ENCODE measurements at regions not wholly inside any gene's neighbourhood (a gene's known extent, or its start where the extent isn't known, plus 50 kb on each side); places are given as distances from the start of the nearest gene placed in this dataset.
"Not testable (repeated sequence)": the region's sequence is repeated elsewhere in the genome, so short reads cannot be mapped to it uniquely, and the experiment has no call there.

GRCh38 chr1:146672608-146673007, 265.5 kb upstream of the NBPF12 start:
- DNase-seq; H3K36me3 ChIP-seq; H3K27me3 ChIP-seq; H3K4me3 ChIP-seq (replicated peaks in 1 of 3); H3K9me3 ChIP-seq; intact Hi-C loops (cut with DNase I); H3K4me1 ChIP-seq; H3K27ac ChIP-seq: not testable (repeated sequence)
- 83 to 88% methylated on average over 2 to 3 of the region's 7 CpGs for WGBS, 2 donors

- DNase-seq; H3K4me3 ChIP-seq (replicated peaks in 1 of 3); H3K4me1 ChIP-seq; H3K27me3 ChIP-seq; intact Hi-C loops (cut with DNase I); H3K27ac ChIP-seq; H3K9me3 ChIP-seq; H3K36me3 ChIP-seq: not testable (repeated sequence)
- 92 to 99% methylated on average over 5 to 6 of the region's 6 CpGs for WGBS, 2 donors
Measured at GRCh38 chr1:146671588-146671987, 266.5 kb upstream of the NBPF12 start.

GRCh38 chr1:146670832-146671566, 267.1 kb upstream of the NBPF12 start:
- intact Hi-C loops (cut with DNase I); H3K9me3 ChIP-seq; H3K4me1 ChIP-seq; H3K36me3 ChIP-seq; H3K27me3 ChIP-seq; H3K4me3 ChIP-seq (replicated peaks in 1 of 3); H3K27ac ChIP-seq: not testable (repeated sequence)
- WGBS, 2 donors: 69 to 71% methylated on average over 7 of the region's 10 CpGs
- DNase-seq: peak in 1 of 2 donors; percentile 2

- H3K27ac ChIP-seq; H3K27me3 ChIP-seq; H3K9me3 ChIP-seq; H3K4me3 ChIP-seq (replicated peaks in 1 of 3); H3K4me1 ChIP-seq; DNase-seq; intact Hi-C loops (cut with DNase I); H3K36me3 ChIP-seq: not testable (repeated sequence)
- WGBS, 2 donors: no CpG with 5 or more reads among the region's 1 CpG
Measured at GRCh38 chr1:146666275-146666674, 271.8 kb upstream of the NBPF12 start.

GRCh38 chr1:146660242-146660641, 277.9 kb upstream of the NBPF12 start:
- H3K4me1 ChIP-seq; H3K27ac ChIP-seq; H3K4me3 ChIP-seq (replicated peaks in 1 of 3); H3K36me3 ChIP-seq; H3K9me3 ChIP-seq; intact Hi-C loops (cut with DNase I); H3K27me3 ChIP-seq; DNase-seq: not testable (repeated sequence)
- 90 to 93% methylated on average over 3 to 4 of the region's 4 CpGs for WGBS, 2 donors

GRCh38 chr1:146656356-146657060, 281.6 kb upstream of the NBPF12 start:
- WGBS, 2 donors: 50 to 90% methylated on average over 1 to 3 of the region's 3 CpGs
- H3K9me3 ChIP-seq; H3K4me1 ChIP-seq; H3K4me3 ChIP-seq (replicated peaks in 1 of 3); H3K27ac ChIP-seq; H3K27me3 ChIP-seq; intact Hi-C loops (cut with DNase I); DNase-seq; H3K36me3 ChIP-seq: not testable (repeated sequence)

- H3K36me3 ChIP-seq; H3K4me1 ChIP-seq; DNase-seq; H3K27me3 ChIP-seq; H3K9me3 ChIP-seq; H3K27ac ChIP-seq; H3K4me3 ChIP-seq (replicated peaks in 1 of 3); intact Hi-C loops (cut with DNase I): not testable (repeated sequence)
- WGBS, 2 donors: 41 to 75% methylated on average over 3 of the region's 4 CpGs
Measured at GRCh38 chr1:146654763-146655162, 283.4 kb upstream of the NBPF12 start.

- 57 to 75% methylated on average over 2 to 4 of the region's 6 CpGs for whole genome bisulfite sequencing, 2 donors
- H3K9me3 ChIP-seq; intact Hi-C loops (cut with DNase I): not testable (repeated sequence)
Measured at GRCh38 chr1:146645978-146646604, 292.0 kb upstream of the NBPF12 start.

GRCh38 chr1:146641534-146641933, 296.6 kb upstream of the NBPF12 start:
- H3K27ac ChIP-seq; H3K27me3 ChIP-seq; H3K36me3 ChIP-seq; H3K4me3 ChIP-seq (replicated peaks in 1 of 3); DNase-seq; H3K4me1 ChIP-seq; intact Hi-C loops (cut with DNase I); H3K9me3 ChIP-seq: not testable (repeated sequence)
- WGBS, 2 donors: 80 to 100% methylated on average over 1 of the region's 3 CpGs

More at GRCh38 chr1:146645978-146646604, 292.0 kb upstream of the NBPF12 start:
- not testable (repeated sequence) for H3K4me3 ChIP-seq (replicated peaks in 1 of 3); H3K36me3 ChIP-seq; H3K27me3 ChIP-seq; H3K27ac ChIP-seq; H3K4me1 ChIP-seq; DNase-seq

- 95 to 96% methylated on average over 5 of the region's 5 CpGs for WGBS, 2 donors
- H3K36me3 ChIP-seq; H3K4me3 ChIP-seq (replicated peaks in 1 of 3); H3K27me3 ChIP-seq; H3K4me1 ChIP-seq; intact Hi-C loops (cut with DNase I); DNase-seq; H3K27ac ChIP-seq; H3K9me3 ChIP-seq: not testable (repeated sequence)
Measured at GRCh38 chr1:146640671-146641070, 297.5 kb upstream of the NBPF12 start.

GRCh38 chr1:146630302-146630701, 307.8 kb upstream of the NBPF12 start:
- H3K27me3 ChIP-seq; H3K4me1 ChIP-seq; H3K27ac ChIP-seq; H3K4me3 ChIP-seq (replicated peaks in 1 of 3); H3K9me3 ChIP-seq; intact Hi-C loops (cut with DNase I); DNase-seq; H3K36me3 ChIP-seq: not testable (repeated sequence)
- no CpG with 5 or more reads among the region's 1 CpG for WGBS, 2 donors

- H3K36me3 ChIP-seq; intact Hi-C loops (cut with DNase I); H3K9me3 ChIP-seq; H3K27ac ChIP-seq; H3K4me1 ChIP-seq; H3K27me3 ChIP-seq; DNase-seq; H3K4me3 ChIP-seq (replicated peaks in 1 of 3): not testable (repeated sequence)
- 91 to 95% methylated on average over 3 of the region's 4 CpGs for whole genome bisulfite sequencing, 2 donors
Measured at GRCh38 chr1:146618582-146618981, 319.5 kb upstream of the NBPF12 start.

- H3K27ac ChIP-seq; intact Hi-C loops (cut with DNase I); H3K27me3 ChIP-seq; DNase-seq; H3K9me3 ChIP-seq; H3K4me3 ChIP-seq (replicated peaks in 1 of 3); H3K4me1 ChIP-seq; H3K36me3 ChIP-seq: not testable (repeated sequence)
Measured at GRCh38 chr1:146604681-146605080, 333.4 kb upstream of the NBPF12 start.
